Adrenal gland (tissue), 5 donors: ENCODE measurements at regions not wholly inside any gene's neighbourhood (a gene's known extent, or its start where the extent isn't known, plus 50 kb on each side); places are given as distances from the start of the nearest gene placed in this dataset.
"Not testable (repeated sequence)": the region's sequence is repeated elsewhere in the genome, so short reads cannot be mapped to it uniquely, and the experiment has no call there.

Source experiments
- POLR2A ChIP-seq, 2 donors: fragments of 450-650 bp; IDR thresholded peaks; one replicate each; pipeline ENCODE4 v1.6.1; 2017; ENCODE audit warnings: antibody characterized with exemption in 2 of 2, mild to moderate bottlenecking in 2 of 2, moderate library complexity in 1 of 2
- TF ChIP-seq, protein P1 (sequence below), 6 experiments: fragments of 450-650 bp in 4 of 6; fragments of 200-600 bp in 2 of 6; sonication (generic) in 1 of 6; IDR thresholded peaks; 1 replicate in 5 of 6; 2 replicates in 1 of 6; pipeline versions ENCODE4 v1.5.1 to v1.8.0; 2016 to 2021; ENCODE audit warnings: antibody characterized with exemption in 6 of 6, mild to moderate bottlenecking in 2 of 6, moderate library complexity in 1 of 6
- donor health status: DM: no; HTN: no; CAD: no.

DNA sequence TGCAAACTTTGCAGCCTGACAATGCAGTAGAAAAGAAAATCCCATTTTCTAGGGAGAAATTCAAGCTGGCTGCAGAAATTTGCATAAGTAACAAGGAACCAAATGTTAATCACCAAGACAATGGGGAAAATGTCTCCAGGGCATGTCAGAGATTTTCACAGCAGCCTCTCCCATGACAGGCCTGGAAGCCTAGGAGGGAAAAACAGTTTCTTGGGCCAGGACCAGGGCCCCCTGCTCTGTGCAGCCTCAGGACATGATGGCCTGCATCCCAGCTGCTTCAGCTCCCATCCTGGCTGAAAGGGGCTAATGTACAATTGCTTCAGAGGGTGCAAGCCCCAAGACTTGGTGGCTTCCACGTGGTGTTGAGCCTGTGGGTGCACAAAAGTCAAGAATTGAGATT lies 74.8 kb upstream of the SERPINE2 start:
- TF ChIP-seq, protein P1, sequence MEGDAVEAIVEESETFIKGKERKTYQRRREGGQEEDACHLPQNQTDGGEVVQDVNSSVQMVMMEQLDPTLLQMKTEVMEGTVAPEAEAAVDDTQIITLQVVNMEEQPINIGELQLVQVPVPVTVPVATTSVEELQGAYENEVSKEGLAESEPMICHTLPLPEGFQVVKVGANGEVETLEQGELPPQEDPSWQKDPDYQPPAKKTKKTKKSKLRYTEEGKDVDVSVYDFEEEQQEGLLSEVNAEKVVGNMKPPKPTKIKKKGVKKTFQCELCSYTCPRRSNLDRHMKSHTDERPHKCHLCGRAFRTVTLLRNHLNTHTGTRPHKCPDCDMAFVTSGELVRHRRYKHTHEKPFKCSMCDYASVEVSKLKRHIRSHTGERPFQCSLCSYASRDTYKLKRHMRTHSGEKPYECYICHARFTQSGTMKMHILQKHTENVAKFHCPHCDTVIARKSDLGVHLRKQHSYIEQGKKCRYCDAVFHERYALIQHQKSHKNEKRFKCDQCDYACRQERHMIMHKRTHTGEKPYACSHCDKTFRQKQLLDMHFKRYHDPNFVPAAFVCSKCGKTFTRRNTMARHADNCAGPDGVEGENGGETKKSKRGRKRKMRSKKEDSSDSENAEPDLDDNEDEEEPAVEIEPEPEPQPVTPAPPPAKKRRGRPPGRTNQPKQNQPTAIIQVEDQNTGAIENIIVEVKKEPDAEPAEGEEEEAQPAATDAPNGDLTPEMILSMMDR (IDR thresholded peaks at IDR 0.05), result not testable (repeated sequence)
- not testable (repeated sequence) for TF ChIP-seq POLR2A (IDR thresholded peaks at IDR 0.05)
